A549 (cell line): ENCODE measurements at regions not wholly inside any gene's neighbourhood (a gene's known extent, or its start where the extent isn't known, plus 50 kb on each side); places are given as distances from the start of the nearest gene placed in this dataset.

Source experiments
- ATAC-seq, 2 experiments: fragments of 200-7000 bp in 1 of 2; fragments of >200 bp in 1 of 2; cut with Nextera tagmentation in 1 of 2; cut with Tn5 transposase in 1 of 2; 3 replicates each; pipeline versions ENCODE4 v1.8.0 to v1.9.1; 2018 to 2020; ENCODE audit warnings: mild to moderate bottlenecking in 1 of 2, moderate library complexity in 1 of 2
- CTCF ChIA-PET: fragments of 300-600 bp; sonication (Branson Sonifier 250); formaldehyde crosslinking; extraction: SDS; loops from one replicate; lab custom pipeline; 2021; ENCODE audit warnings: antibody characterized with exemption, inconsistent platforms; lab: Yijun Ruan, JAX
- POLR2A ChIA-PET: fragments of 350-600 bp; formaldehyde crosslinking; extraction: SDS; loops from one replicate; lab custom pipeline; 2021; ENCODE audit warnings: antibody characterized with exemption, inconsistent platforms; lab: Yijun Ruan, JAX
- DNase-seq, 2 experiments: peaks; one replicate each; pipeline versions ENCODE4 v3.0.0 to v3.0.0-alpha.2; 2011 to 2016; ENCODE audit warnings: low read depth in 1 of 2, low spot score in 1 of 2
- FAIRE-seq: peaks from 2 replicates; lab custom pipeline; 2011; peaks lifted over from hg19 to GRCh38; lab: Jason Lieb, UNC
- H3K27ac ChIP-seq, 2 experiments: fragments of >200 bp; sonication (Bioruptor Twin); formaldehyde crosslinking; 3 replicates each; pipeline ENCODE4 v1.5.1; 2016 to 2017
- H3K4me1 ChIP-seq: fragments of >200 bp; sonication (Bioruptor Twin); formaldehyde crosslinking; 3 replicates; pipeline ENCODE4 v1.6.1; 2016
- H3K4me2 ChIP-seq: fragments of >200 bp; sonication (Bioruptor Twin); formaldehyde crosslinking; 3 replicates; pipeline ENCODE4 v1.6.1; 2016
- H3K4me3 ChIP-seq: fragments of >200 bp; sonication (Bioruptor Twin); formaldehyde crosslinking; 3 replicates; pipeline ENCODE4 v1.5.1; 2016
- H3K9me3 ChIP-seq: fragments of >200 bp; sonication (Bioruptor Twin); formaldehyde crosslinking; 3 replicates; pipeline ENCODE4 v1.6.1; 2016
- BHLHE40 ChIP-seq: IDR thresholded peaks from 2 replicates; pipeline ENCODE4 v1.6.1; 2012; ENCODE audit warnings: low read depth, low read length, inconsistent platforms
- CBX8 ChIP-seq: fragments of 200-600 bp; sonication (generic); IDR thresholded peaks from 2 replicates; pipeline ENCODE4 v1.6.1; 2016
- CEBPB ChIP-seq, 2 experiments: fragments of >200 bp in 1 of 2; sonication (Bioruptor Twin) in 1 of 2; formaldehyde crosslinking in 1 of 2; IDR thresholded peaks; 2 replicates each; pipeline ENCODE4 v1.6.1; 2012 to 2016
- CHD2 ChIP-seq: fragments of 150-350 bp; IDR thresholded peaks from 2 replicates; pipeline ENCODE4 v1.6.1; 2014; ENCODE audit warnings: low read length; ENCODE audit not compliant: partially characterized antibody
- CHD4 ChIP-seq: fragments of 200-600 bp; sonication (generic); IDR thresholded peaks from 2 replicates; pipeline ENCODE4 v1.6.1; 2016; ENCODE audit warnings: antibody characterized with exemption, mild to moderate bottlenecking, borderline replicate concordance
- EHF ChIP-seq: fragments of 250-450 bp; sonication (Bioruptor Pico); IDR thresholded peaks from 2 replicates; pipeline ENCODE4 v1.5.0; 2020; ENCODE audit warnings: mild to moderate bottlenecking
- EP300 ChIP-seq, 2 experiments: fragments of >200 bp; sonication (Bioruptor Twin); formaldehyde crosslinking; IDR thresholded peaks; 2 replicates in 1 of 2; 3 replicates in 1 of 2; pipeline ENCODE4 v1.6.1; 2016 to 2017
- FOSB ChIP-seq: fragments of 250-450 bp; sonication (Bioruptor Pico); IDR thresholded peaks from 2 replicates; pipeline ENCODE4 v1.5.0; 2020; ENCODE audit warnings: mild to moderate bottlenecking, moderate library complexity
- HDAC2 ChIP-seq: fragments of 200-600 bp; sonication (generic); IDR thresholded peaks from 2 replicates; pipeline ENCODE4 v1.6.1; 2016
- HEYL ChIP-seq: fragments of 250-450 bp; sonication (Bioruptor Pico); IDR thresholded peaks from 2 replicates; pipeline ENCODE4 v1.8.0; 2021; ENCODE audit warnings: mild to moderate bottlenecking, moderate library complexity
- HMGXB4 ChIP-seq: fragments of 250-450 bp; sonication (Bioruptor Pico); IDR thresholded peaks from 2 replicates; pipeline ENCODE4 v1.5.0; 2021; ENCODE audit warnings: mild to moderate bottlenecking, moderate library complexity, borderline replicate concordance
- HOXA7 ChIP-seq: fragments of 250-450 bp; sonication (Bioruptor Pico); IDR thresholded peaks from 2 replicates; pipeline ENCODE4 v1.5.0; 2020; ENCODE audit warnings: mild to moderate bottlenecking, moderate library complexity
- MAFK ChIP-seq: fragments of 450-650 bp; IDR thresholded peaks from 2 replicates; pipeline ENCODE4 v1.6.1; 2014; ENCODE audit not compliant: partially characterized antibody
- MYC ChIP-seq: IDR thresholded peaks from 2 replicates; pipeline ENCODE4 v1.6.1; 2012; ENCODE audit warnings: mild to moderate bottlenecking, inconsistent platforms, low read length, improper control_type of control experiment, borderline replicate concordance
- NPAS2 ChIP-seq: fragments of 250-450 bp; sonication (Bioruptor Pico); IDR thresholded peaks from 2 replicates; pipeline ENCODE4 v1.8.0; 2022; ENCODE audit warnings: mild to moderate bottlenecking, moderate library complexity, borderline replicate concordance
- RAD21 ChIP-seq, 2 experiments: fragments of >200 bp in 1 of 2; sonication (Bioruptor Twin) in 1 of 2; formaldehyde crosslinking in 1 of 2; IDR thresholded peaks in 1 of 2; conservative IDR thresholded peaks in 1 of 2; 2 replicates in 1 of 2; 3 replicates in 1 of 2; pipeline ENCODE4 v1.6.1; 2012 to 2018; ENCODE audit warnings: inconsistent platforms in 1 of 2
- RARB ChIP-seq: fragments of 250-450 bp; sonication (Bioruptor Pico); IDR thresholded peaks from 2 replicates; pipeline ENCODE4 v1.8.0; 2021; ENCODE audit warnings: mild to moderate bottlenecking, moderate library complexity
- RFX5 ChIP-seq: fragments of 450-650 bp; IDR thresholded peaks from 2 replicates; pipeline ENCODE4 v1.7.1; 2014; ENCODE audit warnings: antibody characterized with exemption, mild to moderate bottlenecking, moderate library complexity
- RNF2 ChIP-seq: fragments of 200-600 bp; sonication (generic); IDR thresholded peaks from 2 replicates; pipeline ENCODE4 v1.6.1; 2016; ENCODE audit warnings: low read depth, mild to moderate bottlenecking, antibody characterized with exemption, moderate library complexity, borderline replicate concordance
- SMC3 ChIP-seq: fragments of >200 bp; sonication (Bioruptor Twin); formaldehyde crosslinking; IDR thresholded peaks from 3 replicates; pipeline ENCODE4 v1.6.1; 2018; ENCODE audit warnings: inconsistent platforms
- SREBF2 ChIP-seq: fragments of 450-650 bp; IDR thresholded peaks from 2 replicates; pipeline ENCODE4 v1.6.1; 2014; ENCODE audit warnings: mild to moderate bottlenecking, moderate library complexity
- TP53 ChIP-seq: fragments of 250-450 bp; sonication (Bioruptor Pico); IDR thresholded peaks from 2 replicates; pipeline ENCODE4 v1.5.0; 2021; ENCODE audit warnings: mild to moderate bottlenecking, moderate library complexity
- WGBS: methylation state at CpG from one replicate; pipeline ENCODE4 v1.1.6; 2017; ENCODE audit errors: missing lambda C conversion rate; 5-methylcytosine and 5-hydroxymethylcytosine counted together
- TF ChIP-seq, protein P1 (sequence below): fragments of >200 bp; sonication (Bioruptor Twin); formaldehyde crosslinking; IDR thresholded peaks from 2 replicates; pipeline ENCODE4 v1.6.1; 2016
- TF ChIP-seq, protein P2 (sequence below): fragments of 200-600 bp; sonication (generic); IDR thresholded peaks from 2 replicates; pipeline ENCODE4 v1.6.1; 2016; ENCODE audit warnings: antibody characterized with exemption, mild to moderate bottlenecking, moderate library complexity
- TF ChIP-seq, protein P3 (sequence below): fragments of >200 bp; sonication (Bioruptor Twin); formaldehyde crosslinking; IDR thresholded peaks from 3 replicates; pipeline ENCODE4 v1.6.1; 2016
- TF ChIP-seq, protein P4 (sequence below): fragments of >200 bp; sonication (Bioruptor Twin); formaldehyde crosslinking; IDR thresholded peaks from 3 replicates; pipeline ENCODE4 v1.5.1; 2016

- Histone ChIP-seq H3K4me1 (no peaks in the 10 kb centered on the region), H3K9me3 (no peaks in the 10 kb centered on the region), H3K27ac (no peak overlapping the region), H3K4me2 (no peak overlapping the region), H3K4me3 (no peak overlapping the region)
- ChIA-PET POLR2A (interaction anchor here (0.5 to 0.6 kb wide), 3 partner anchors 137 to 302 kb away, joined by 3 to 4 read pairs (median 3); no protein-coding TSS in a partner anchor), CTCF (interaction anchor here (0.7 to 2.3 kb wide), 9 partner anchors 11 to 700 kb away, joined by 3 to 10 read pairs (median 3); no protein-coding TSS in a partner anchor)
- ATAC-seq, result peak; percentile 91 to 97
- peak; percentile 80 to 81 for DNase-seq
- TF ChIP-seq, protein P1, sequence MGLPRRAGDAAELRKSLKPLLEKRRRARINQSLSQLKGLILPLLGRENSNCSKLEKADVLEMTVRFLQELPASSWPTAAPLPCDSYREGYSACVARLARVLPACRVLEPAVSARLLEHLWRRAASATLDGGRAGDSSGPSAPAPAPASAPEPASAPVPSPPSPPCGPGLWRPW, result no peak
- TF ChIP-seq HEYL (CRISPR knock-in tag), result no peak
- no peak for TF ChIP-seq CEBPB (IDR thresholded peaks at IDR 0.05)
- no peak for TF ChIP-seq MAFK
- TF ChIP-seq HDAC2, result no peak
- no peak for TF ChIP-seq NPAS2 (CRISPR knock-in tag)
- peak; percentile 70 for TF ChIP-seq SMC3
- no peak for TF ChIP-seq RARB (CRISPR knock-in tag)
- TF ChIP-seq EHF, result no peak
- no peak for TF ChIP-seq HOXA7 (CRISPR knock-in tag)
- no peak for TF ChIP-seq MYC
- no peak for TF ChIP-seq CBX8
- TF ChIP-seq HMGXB4 (CRISPR knock-in tag), result no peak
- no peak for TF ChIP-seq BHLHE40
- TF ChIP-seq, protein P2, sequence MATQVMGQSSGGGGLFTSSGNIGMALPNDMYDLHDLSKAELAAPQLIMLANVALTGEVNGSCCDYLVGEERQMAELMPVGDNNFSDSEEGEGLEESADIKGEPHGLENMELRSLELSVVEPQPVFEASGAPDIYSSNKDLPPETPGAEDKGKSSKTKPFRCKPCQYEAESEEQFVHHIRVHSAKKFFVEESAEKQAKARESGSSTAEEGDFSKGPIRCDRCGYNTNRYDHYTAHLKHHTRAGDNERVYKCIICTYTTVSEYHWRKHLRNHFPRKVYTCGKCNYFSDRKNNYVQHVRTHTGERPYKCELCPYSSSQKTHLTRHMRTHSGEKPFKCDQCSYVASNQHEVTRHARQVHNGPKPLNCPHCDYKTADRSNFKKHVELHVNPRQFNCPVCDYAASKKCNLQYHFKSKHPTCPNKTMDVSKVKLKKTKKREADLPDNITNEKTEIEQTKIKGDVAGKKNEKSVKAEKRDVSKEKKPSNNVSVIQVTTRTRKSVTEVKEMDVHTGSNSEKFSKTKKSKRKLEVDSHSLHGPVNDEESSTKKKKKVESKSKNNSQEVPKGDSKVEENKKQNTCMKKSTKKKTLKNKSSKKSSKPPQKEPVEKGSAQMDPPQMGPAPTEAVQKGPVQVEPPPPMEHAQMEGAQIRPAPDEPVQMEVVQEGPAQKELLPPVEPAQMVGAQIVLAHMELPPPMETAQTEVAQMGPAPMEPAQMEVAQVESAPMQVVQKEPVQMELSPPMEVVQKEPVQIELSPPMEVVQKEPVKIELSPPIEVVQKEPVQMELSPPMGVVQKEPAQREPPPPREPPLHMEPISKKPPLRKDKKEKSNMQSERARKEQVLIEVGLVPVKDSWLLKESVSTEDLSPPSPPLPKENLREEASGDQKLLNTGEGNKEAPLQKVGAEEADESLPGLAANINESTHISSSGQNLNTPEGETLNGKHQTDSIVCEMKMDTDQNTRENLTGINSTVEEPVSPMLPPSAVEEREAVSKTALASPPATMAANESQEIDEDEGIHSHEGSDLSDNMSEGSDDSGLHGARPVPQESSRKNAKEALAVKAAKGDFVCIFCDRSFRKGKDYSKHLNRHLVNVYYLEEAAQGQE, result no peak
- TF ChIP-seq SREBF2, result no peak
- TF ChIP-seq RFX5, result no peak
- no peak for TF ChIP-seq TP53 (CRISPR knock-in tag)
- TF ChIP-seq CHD2, result no peak
- TF ChIP-seq RNF2, result no peak
- peak; percentile 76 to 89 for TF ChIP-seq RAD21 (conservative IDR thresholded peaks at IDR 0.05 in 1 of 2, IDR thresholded peaks at IDR 0.05 in 1 of 2)
- no peak for TF ChIP-seq CHD4
- no peak for TF ChIP-seq EP300 (IDR thresholded peaks at IDR 0.05)
- no peak for TF ChIP-seq FOSB (CRISPR knock-in tag)
- TF ChIP-seq, protein P3, sequence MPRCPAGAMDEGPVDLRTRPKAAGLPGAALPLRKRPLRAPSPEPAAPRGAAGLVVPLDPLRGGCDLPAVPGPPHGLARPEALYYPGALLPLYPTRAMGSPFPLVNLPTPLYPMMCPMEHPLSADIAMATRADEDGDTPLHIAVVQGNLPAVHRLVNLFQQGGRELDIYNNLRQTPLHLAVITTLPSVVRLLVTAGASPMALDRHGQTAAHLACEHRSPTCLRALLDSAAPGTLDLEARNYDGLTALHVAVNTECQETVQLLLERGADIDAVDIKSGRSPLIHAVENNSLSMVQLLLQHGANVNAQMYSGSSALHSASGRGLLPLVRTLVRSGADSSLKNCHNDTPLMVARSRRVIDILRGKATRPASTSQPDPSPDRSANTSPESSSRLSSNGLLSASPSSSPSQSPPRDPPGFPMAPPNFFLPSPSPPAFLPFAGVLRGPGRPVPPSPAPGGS, result no peak
- TF ChIP-seq, protein P4, sequence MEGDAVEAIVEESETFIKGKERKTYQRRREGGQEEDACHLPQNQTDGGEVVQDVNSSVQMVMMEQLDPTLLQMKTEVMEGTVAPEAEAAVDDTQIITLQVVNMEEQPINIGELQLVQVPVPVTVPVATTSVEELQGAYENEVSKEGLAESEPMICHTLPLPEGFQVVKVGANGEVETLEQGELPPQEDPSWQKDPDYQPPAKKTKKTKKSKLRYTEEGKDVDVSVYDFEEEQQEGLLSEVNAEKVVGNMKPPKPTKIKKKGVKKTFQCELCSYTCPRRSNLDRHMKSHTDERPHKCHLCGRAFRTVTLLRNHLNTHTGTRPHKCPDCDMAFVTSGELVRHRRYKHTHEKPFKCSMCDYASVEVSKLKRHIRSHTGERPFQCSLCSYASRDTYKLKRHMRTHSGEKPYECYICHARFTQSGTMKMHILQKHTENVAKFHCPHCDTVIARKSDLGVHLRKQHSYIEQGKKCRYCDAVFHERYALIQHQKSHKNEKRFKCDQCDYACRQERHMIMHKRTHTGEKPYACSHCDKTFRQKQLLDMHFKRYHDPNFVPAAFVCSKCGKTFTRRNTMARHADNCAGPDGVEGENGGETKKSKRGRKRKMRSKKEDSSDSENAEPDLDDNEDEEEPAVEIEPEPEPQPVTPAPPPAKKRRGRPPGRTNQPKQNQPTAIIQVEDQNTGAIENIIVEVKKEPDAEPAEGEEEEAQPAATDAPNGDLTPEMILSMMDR, result peak; percentile 58
- FAIRE-seq, result no peak
- 44% methylated on average over 4 of the region's 4 CpGs for WGBS
These were observed 148.7 kb upstream of the ZFHX3 start for GRCh38 chr16:73196670-73197069.
